GM23248 (cell line): ENCODE measurements at regions not wholly inside any gene's neighbourhood (a gene's known extent, or its start where the extent isn't known, plus 50 kb on each side); places are given as distances from the start of the nearest gene placed in this dataset.

Source experiments
- EZH2 ChIP-seq: fragments of 200-600 bp; sonication (generic); IDR thresholded peaks from 2 replicates; pipeline ENCODE4 v1.6.1; 2018; ENCODE audit warnings: antibody characterized with exemption, mild to moderate bottlenecking; ENCODE audit not compliant: insufficient read depth, poor library complexity, severe bottlenecking
- EZH2phosphoT487 ChIP-seq: fragments of 200-600 bp; sonication (generic); IDR thresholded peaks from 2 replicates; pipeline ENCODE4 v1.6.1; 2018; ENCODE audit warnings: antibody characterized with exemption, moderate library complexity, mild to moderate bottlenecking, low read depth; ENCODE audit not compliant: insufficient read depth

GRCh38 chr14:53842938-53843337 lies 113.7 kb downstream of the BMP4 start:
- TF ChIP-seq EZH2phosphoT487 (no peak), EZH2 (no peak)
